HCT116 (cell line): ENCODE measurements at regions not wholly inside any gene's neighbourhood (a gene's known extent, or its start where the extent isn't known, plus 50 kb on each side); places are given as distances from the start of the nearest gene placed in this dataset.

ENCODE experiments used
- ATAC-seq: fragments of 200-7000 bp; cut with Tn5 transposase; 2 replicates; pipeline ENCODE4 v1.9.1; 2020; ENCODE audit warnings: mild to moderate bottlenecking, moderate library complexity
- BruUV-seq: library from RNA; stranded (reverse); fragments of 400-500 nt; replicated peaks from 2 replicates; lab custom pipeline; 2021; lab: Mats Ljungman, UMichigan
- CTCF ChIA-PET: fragments of 300-600 bp; sonication (Branson Sonifier 250); formaldehyde crosslinking; loops from one replicate; lab custom pipeline; 2021; ENCODE audit warnings: antibody characterized with exemption; lab: Charles Lee
- POLR2A ChIA-PET: fragments of 300-600, 350-600 bp; sonication (Branson Sonifier 250); formaldehyde crosslinking; loops from one replicate; lab custom pipeline; 2021; ENCODE audit warnings: antibody characterized with exemption; lab: Charles Lee
- RAD21 ChIA-PET, 2 experiments: fragments of 300-600 bp; sonication (Branson Sonifier 250); formaldehyde crosslinking; loops; one replicate each; lab custom pipeline; 2023; ENCODE audit warnings: low total read pairs in 2 of 2; ENCODE audit not compliant: uncharacterized antibody in 2 of 2, unreplicated experiment in 2 of 2, low non-redundant PET in 1 of 2; lab: Charles Lee
- DNase-seq: peaks from one replicate; pipeline ENCODE4 v3.0.0-alpha.2; 2010; ENCODE audit warnings: low read depth, low spot score
- H2AFZ ChIP-seq: fragments of 200-600 bp; shearing (Covaris generic), sonication (generic); 2 replicates; pipeline ENCODE4 v1.6.1; 2017; ENCODE audit warnings: low read depth, mixed run types, mixed read lengths, antibody characterized with exemption, low read length; ENCODE audit not compliant: poor library complexity, severe bottlenecking
- H3K27ac ChIP-seq: 2 replicates; pipeline ENCODE4 v1.5.1; 2012; ENCODE audit warnings: low read depth, low read length
- H3K27me3 ChIP-seq: fragments of 200-600 bp; sonication (generic); 2 replicates; pipeline ENCODE4 v1.6.1; 2016; ENCODE audit warnings: mixed run types, low read length, mixed read lengths; ENCODE audit not compliant: insufficient read depth
- H3K36me3 ChIP-seq, 2 experiments: fragments of 200-500 bp in 1 of 2; fragments of 200-600 bp in 1 of 2; sonication (Bioruptor generic) in 1 of 2; sonication (generic) in 1 of 2; 2 replicates each; pipeline versions ENCODE4 v1.5.1 to v1.6.1; 2014 to 2016; ENCODE audit warnings: low read length in 2 of 2, inconsistent platforms in 1 of 2, mixed read lengths in 1 of 2, mixed run types in 1 of 2; ENCODE audit not compliant: insufficient read depth in 2 of 2, control insufficient read depth in 1 of 2
- H3K4me1 ChIP-seq, 2 experiments: fragments of 200-600 bp in 1 of 2; sonication (generic) in 1 of 2; 2 replicates each; pipeline versions ENCODE4 v1.5.1 to v1.6.1; 2012 to 2017; ENCODE audit warnings: low read length in 2 of 2, inconsistent platforms in 1 of 2, mild to moderate bottlenecking in 1 of 2, mixed read lengths in 1 of 2, mixed run types in 1 of 2, moderate library complexity in 1 of 2; ENCODE audit not compliant: insufficient read depth in 2 of 2, control insufficient read depth in 1 of 2
- H3K4me2 ChIP-seq: fragments of 200-600 bp; sonication (generic); 2 replicates; pipeline ENCODE4 v1.6.1; 2017; ENCODE audit warnings: mixed run types, low read length, mixed read lengths
- H3K4me3 ChIP-seq, 2 experiments: fragments of 200-600 bp in 1 of 2; sonication (generic) in 1 of 2; replicated peaks in 1 of 2; 2 replicates each; pipeline ENCODE4 v1.5.1; 2011 to 2016; ENCODE audit warnings: low read length in 2 of 2, control low read depth in 1 of 2, low read depth in 1 of 2, mild to moderate bottlenecking in 1 of 2, mixed read lengths in 1 of 2, mixed run types in 1 of 2
- H3K79me2 ChIP-seq: fragments of 200-600 bp; sonication (generic); 2 replicates; pipeline ENCODE4 v1.6.1; 2017; ENCODE audit warnings: mild to moderate bottlenecking, mixed run types, low read length, moderate library complexity, mixed read lengths; ENCODE audit not compliant: insufficient read depth
- H3K9ac ChIP-seq: fragments of 200-600 bp; sonication (generic); 2 replicates; pipeline ENCODE4 v1.6.1; 2016; ENCODE audit warnings: low read length, mixed read lengths
- H3K9me2 ChIP-seq: fragments of 200-600 bp; sonication (generic), shearing (Covaris generic); 2 replicates; pipeline ENCODE4 v1.6.1; 2017; ENCODE audit warnings: mixed run types, mild to moderate bottlenecking, moderate library complexity; ENCODE audit not compliant: insufficient read depth
- H3K9me3 ChIP-seq, 2 experiments: fragments of 200-500 bp in 1 of 2; fragments of 200-600 bp in 1 of 2; sonication (Bioruptor generic) in 1 of 2; sonication (generic) in 1 of 2; 2 replicates each; pipeline ENCODE4 v1.6.1; 2014 to 2017; ENCODE audit warnings: low read length in 2 of 2, mixed read lengths in 2 of 2, inconsistent platforms in 1 of 2, low read depth in 1 of 2, mild to moderate bottlenecking in 1 of 2, mixed run types in 1 of 2, moderate library complexity in 1 of 2; ENCODE audit not compliant: control insufficient read depth in 1 of 2, insufficient read depth in 1 of 2
- H4K20me1 ChIP-seq: fragments of 200-600 bp; sonication (generic), shearing (Covaris generic); 2 replicates; pipeline ENCODE4 v1.6.1; 2017; ENCODE audit warnings: mixed run types, mild to moderate bottlenecking, moderate library complexity; ENCODE audit not compliant: insufficient read depth
- CBX3 ChIP-seq: IDR thresholded peaks from 2 replicates; pipeline ENCODE4 v1.6.1; 2012; ENCODE audit warnings: low read depth
- CEBPB ChIP-seq: IDR thresholded peaks from 2 replicates; pipeline ENCODE4 v1.6.1; 2012; ENCODE audit warnings: low read depth
- EGR1 ChIP-seq: IDR thresholded peaks from 2 replicates; pipeline ENCODE4 v1.6.1; 2012; ENCODE audit warnings: low read depth
- ELF1 ChIP-seq: IDR thresholded peaks from 2 replicates; pipeline ENCODE4 v1.6.1; 2012; ENCODE audit warnings: low read depth, borderline replicate concordance
- EZH2 ChIP-seq: fragments of 200-600 bp; sonication (generic); IDR thresholded peaks from 2 replicates; pipeline ENCODE4 v1.6.1; 2017; ENCODE audit warnings: antibody characterized with exemption, mixed run types
- EZH2phosphoT487 ChIP-seq: fragments of 200-600 bp; IDR thresholded peaks from 2 replicates; pipeline ENCODE4 v1.6.1; 2018; ENCODE audit warnings: antibody characterized with exemption, borderline replicate concordance
- FOSL1 ChIP-seq: IDR thresholded peaks from 2 replicates; pipeline ENCODE4 v1.6.1; 2012; ENCODE audit warnings: low read depth
- JUND ChIP-seq: IDR thresholded peaks from 2 replicates; pipeline ENCODE4 v1.6.1; 2012
- RAD21 ChIP-seq: IDR thresholded peaks from 2 replicates; pipeline ENCODE4 v1.6.1; 2012; ENCODE audit warnings: low read depth, mild to moderate bottlenecking
- SP1 ChIP-seq: IDR thresholded peaks from 2 replicates; pipeline ENCODE4 v1.6.1; 2012; ENCODE audit warnings: low read depth
- SRF ChIP-seq: IDR thresholded peaks from 2 replicates; pipeline ENCODE4 v1.6.1; 2012; ENCODE audit warnings: low read depth
- TCF7L2 ChIP-seq: IDR thresholded peaks from 2 replicates; pipeline ENCODE4 v1.7.0; 2011; ENCODE audit warnings: borderline replicate concordance, inconsistent platforms; ENCODE audit not compliant: insufficient read depth, insufficient read length; ENCODE audit errors: extremely low read depth
- intact Hi-C: fragments of 100-400 bp; cut with micrococcal nuclease; formaldehyde crosslinking; loops from 2 replicates; pipeline ENCODE4 v1.10.0; 2022
- TF ChIP-seq, protein P1 (sequence below): IDR thresholded peaks from 2 replicates; pipeline ENCODE4 v1.6.1; 2012; ENCODE audit warnings: low read depth
- TF ChIP-seq, protein P2 (sequence below): IDR thresholded peaks from 2 replicates; pipeline ENCODE4 v1.6.1; 2011; ENCODE audit warnings: mild to moderate bottlenecking, low read length, moderate library complexity; ENCODE audit not compliant: insufficient replicate concordance; ENCODE audit errors: extremely low read depth
- TF ChIP-seq, protein P3 (sequence below): IDR thresholded peaks from 2 replicates; pipeline ENCODE4 v1.6.1; 2012
- TF ChIP-seq, protein P4 (sequence below), 3 experiments: fragments of 200-600 bp in 1 of 3; sonication (generic) in 1 of 3; IDR thresholded peaks in 2 of 3; conservative IDR thresholded peaks in 1 of 3; 2 replicates each; pipeline ENCODE4 v1.5.1; 2012 to 2017; ENCODE audit warnings: low read depth in 2 of 3, low read length in 2 of 3, antibody characterized with exemption in 1 of 3, borderline replicate concordance in 1 of 3, control low read depth in 1 of 3, mild to moderate bottlenecking in 1 of 3, mixed read lengths in 1 of 3, mixed run types in 1 of 3, moderate library complexity in 1 of 3; ENCODE audit not compliant: insufficient read depth in 1 of 3

DNA sequence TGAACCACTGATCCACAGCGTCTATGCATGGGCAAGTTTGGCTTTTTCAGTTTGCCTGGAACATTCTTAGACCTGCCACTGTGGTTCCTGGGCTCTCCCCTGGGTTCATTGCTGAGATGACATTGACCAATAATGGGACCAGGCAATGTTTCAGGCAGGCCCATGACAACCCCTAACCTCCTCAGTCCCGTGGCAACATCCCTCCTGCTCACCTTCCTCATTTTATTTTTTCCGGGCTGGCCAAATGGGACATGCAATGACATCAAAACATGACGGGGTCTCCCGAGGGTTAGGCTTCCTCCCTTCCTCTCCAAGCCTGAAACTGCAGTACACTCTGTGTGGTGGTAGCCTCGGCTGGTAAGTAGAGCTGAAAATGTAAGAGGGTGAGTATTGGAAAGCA, 234.0 kb upstream of the RREB1 start:
- no peaks in the 10 kb centered on the region for H3K9me2 ChIP-seq
- H4K20me1 ChIP-seq = no peaks in the 10 kb centered on the region
- no peak overlapping the region for H3K27ac ChIP-seq
- BruUV-seq = no TSS peak
- ATAC-seq (no peak), DNase-seq (no peak)
- H3K4me3 ChIP-seq = no peak overlapping the region
- intact Hi-C loops = no loop called here
- CTCF ChIA-PET = no interaction called here
- no peak overlapping the region for H3K9ac ChIP-seq
- no peaks in the 10 kb centered on the region for H3K36me3 ChIP-seq
- peaks cover 0 to 6% of the 10 kb centered on the region in 2 experiments; a peak in 1 of 4 replicates for H3K9me3 ChIP-seq
- H3K4me1 ChIP-seq = peaks cover 0 to 14% of the 10 kb centered on the region in 2 experiments; a peak in 3 of 4 replicates
- H2AFZ ChIP-seq = no peak overlapping the region
- TF ChIP-seq, protein P1, sequence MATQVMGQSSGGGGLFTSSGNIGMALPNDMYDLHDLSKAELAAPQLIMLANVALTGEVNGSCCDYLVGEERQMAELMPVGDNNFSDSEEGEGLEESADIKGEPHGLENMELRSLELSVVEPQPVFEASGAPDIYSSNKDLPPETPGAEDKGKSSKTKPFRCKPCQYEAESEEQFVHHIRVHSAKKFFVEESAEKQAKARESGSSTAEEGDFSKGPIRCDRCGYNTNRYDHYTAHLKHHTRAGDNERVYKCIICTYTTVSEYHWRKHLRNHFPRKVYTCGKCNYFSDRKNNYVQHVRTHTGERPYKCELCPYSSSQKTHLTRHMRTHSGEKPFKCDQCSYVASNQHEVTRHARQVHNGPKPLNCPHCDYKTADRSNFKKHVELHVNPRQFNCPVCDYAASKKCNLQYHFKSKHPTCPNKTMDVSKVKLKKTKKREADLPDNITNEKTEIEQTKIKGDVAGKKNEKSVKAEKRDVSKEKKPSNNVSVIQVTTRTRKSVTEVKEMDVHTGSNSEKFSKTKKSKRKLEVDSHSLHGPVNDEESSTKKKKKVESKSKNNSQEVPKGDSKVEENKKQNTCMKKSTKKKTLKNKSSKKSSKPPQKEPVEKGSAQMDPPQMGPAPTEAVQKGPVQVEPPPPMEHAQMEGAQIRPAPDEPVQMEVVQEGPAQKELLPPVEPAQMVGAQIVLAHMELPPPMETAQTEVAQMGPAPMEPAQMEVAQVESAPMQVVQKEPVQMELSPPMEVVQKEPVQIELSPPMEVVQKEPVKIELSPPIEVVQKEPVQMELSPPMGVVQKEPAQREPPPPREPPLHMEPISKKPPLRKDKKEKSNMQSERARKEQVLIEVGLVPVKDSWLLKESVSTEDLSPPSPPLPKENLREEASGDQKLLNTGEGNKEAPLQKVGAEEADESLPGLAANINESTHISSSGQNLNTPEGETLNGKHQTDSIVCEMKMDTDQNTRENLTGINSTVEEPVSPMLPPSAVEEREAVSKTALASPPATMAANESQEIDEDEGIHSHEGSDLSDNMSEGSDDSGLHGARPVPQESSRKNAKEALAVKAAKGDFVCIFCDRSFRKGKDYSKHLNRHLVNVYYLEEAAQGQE = no peak
- TF ChIP-seq ELF1 (no peak), JUND (no peak), RAD21 (no peak), EZH2 (no peak), TCF7L2 (no peak), SP1 (no peak), EZH2phosphoT487 (no peak), FOSL1 (no peak), SRF (no peak), EGR1 (no peak), CBX3 (no peak), CEBPB (no peak)
- TF ChIP-seq, protein P2, sequence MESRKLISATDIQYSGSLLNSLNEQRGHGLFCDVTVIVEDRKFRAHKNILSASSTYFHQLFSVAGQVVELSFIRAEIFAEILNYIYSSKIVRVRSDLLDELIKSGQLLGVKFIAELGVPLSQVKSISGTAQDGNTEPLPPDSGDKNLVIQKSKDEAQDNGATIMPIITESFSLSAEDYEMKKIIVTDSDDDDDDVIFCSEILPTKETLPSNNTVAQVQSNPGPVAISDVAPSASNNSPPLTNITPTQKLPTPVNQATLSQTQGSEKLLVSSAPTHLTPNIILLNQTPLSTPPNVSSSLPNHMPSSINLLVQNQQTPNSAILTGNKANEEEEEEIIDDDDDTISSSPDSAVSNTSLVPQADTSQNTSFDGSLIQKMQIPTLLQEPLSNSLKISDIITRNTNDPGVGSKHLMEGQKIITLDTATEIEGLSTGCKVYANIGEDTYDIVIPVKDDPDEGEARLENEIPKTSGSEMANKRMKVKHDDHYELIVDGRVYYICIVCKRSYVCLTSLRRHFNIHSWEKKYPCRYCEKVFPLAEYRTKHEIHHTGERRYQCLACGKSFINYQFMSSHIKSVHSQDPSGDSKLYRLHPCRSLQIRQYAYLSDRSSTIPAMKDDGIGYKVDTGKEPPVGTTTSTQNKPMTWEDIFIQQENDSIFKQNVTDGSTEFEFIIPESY = no peak
- TF ChIP-seq, protein P3, sequence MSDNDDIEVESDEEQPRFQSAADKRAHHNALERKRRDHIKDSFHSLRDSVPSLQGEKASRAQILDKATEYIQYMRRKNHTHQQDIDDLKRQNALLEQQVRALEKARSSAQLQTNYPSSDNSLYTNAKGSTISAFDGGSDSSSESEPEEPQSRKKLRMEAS = no peak
- TF ChIP-seq, protein P4, sequence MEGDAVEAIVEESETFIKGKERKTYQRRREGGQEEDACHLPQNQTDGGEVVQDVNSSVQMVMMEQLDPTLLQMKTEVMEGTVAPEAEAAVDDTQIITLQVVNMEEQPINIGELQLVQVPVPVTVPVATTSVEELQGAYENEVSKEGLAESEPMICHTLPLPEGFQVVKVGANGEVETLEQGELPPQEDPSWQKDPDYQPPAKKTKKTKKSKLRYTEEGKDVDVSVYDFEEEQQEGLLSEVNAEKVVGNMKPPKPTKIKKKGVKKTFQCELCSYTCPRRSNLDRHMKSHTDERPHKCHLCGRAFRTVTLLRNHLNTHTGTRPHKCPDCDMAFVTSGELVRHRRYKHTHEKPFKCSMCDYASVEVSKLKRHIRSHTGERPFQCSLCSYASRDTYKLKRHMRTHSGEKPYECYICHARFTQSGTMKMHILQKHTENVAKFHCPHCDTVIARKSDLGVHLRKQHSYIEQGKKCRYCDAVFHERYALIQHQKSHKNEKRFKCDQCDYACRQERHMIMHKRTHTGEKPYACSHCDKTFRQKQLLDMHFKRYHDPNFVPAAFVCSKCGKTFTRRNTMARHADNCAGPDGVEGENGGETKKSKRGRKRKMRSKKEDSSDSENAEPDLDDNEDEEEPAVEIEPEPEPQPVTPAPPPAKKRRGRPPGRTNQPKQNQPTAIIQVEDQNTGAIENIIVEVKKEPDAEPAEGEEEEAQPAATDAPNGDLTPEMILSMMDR (IDR thresholded peaks at IDR 0.05 in 2 of 3, conservative IDR thresholded peaks at IDR 0.05 in 1 of 3; ENCODE audit: borderline replicate concordance in 1 of 3, insufficient read depth in 1 of 3, low read depth in 2 of 3, low read length in 2 of 3) = no peak
- POLR2A ChIA-PET = no interaction called here
- RAD21 ChIA-PET = no interaction called here
- H3K4me2 ChIP-seq = no peak overlapping the region
- no peaks in the 10 kb centered on the region for H3K27me3 ChIP-seq
- no peaks in the 10 kb centered on the region for H3K79me2 ChIP-seq
